Mesenchymal stem cell (in vitro differentiated cells and primary cell): ENCODE measurements at regions not wholly inside any gene's neighbourhood (a gene's known extent, or its start where the extent isn't known, plus 50 kb on each side); places are given as distances from the start of the nearest gene placed in this dataset.

ENCODE experiments used
- DNase-seq: peaks from one replicate; pipeline ENCODE4 v3.0.0-alpha.2; 2013
- H2AFZ ChIP-seq: one replicate; pipeline ENCODE4 v1.6.1; 2013; ENCODE audit warnings: low read depth, mild to moderate bottlenecking, control low read depth, inconsistent platforms, low read length, moderate library complexity
- H2AK5ac ChIP-seq: 2 replicates; pipeline ENCODE4 v1.6.1; 2013; ENCODE audit warnings: low read length, moderate library complexity, mild to moderate bottlenecking, inconsistent platforms; ENCODE audit not compliant: severe bottlenecking
- H2BK120ac ChIP-seq: one replicate; pipeline ENCODE4 v1.6.1; 2013; ENCODE audit warnings: low read depth, mild to moderate bottlenecking, inconsistent platforms, low read length, moderate library complexity
- H2BK12ac ChIP-seq, 2 experiments: one replicate each; pipeline ENCODE4 v1.6.1; 2013; ENCODE audit warnings: inconsistent platforms in 2 of 2, low read length in 2 of 2, mild to moderate bottlenecking in 2 of 2, moderate library complexity in 2 of 2, control low read depth in 1 of 2
- H2BK15ac ChIP-seq: one replicate; pipeline ENCODE4 v1.6.1; 2013; ENCODE audit warnings: mild to moderate bottlenecking, low read depth, inconsistent platforms; ENCODE audit not compliant: poor library complexity, severe bottlenecking
- H2BK5ac ChIP-seq: 2 replicates; pipeline ENCODE4 v1.6.1; 2013; ENCODE audit warnings: low read depth, mild to moderate bottlenecking, low read length, control low read depth, inconsistent platforms; ENCODE audit not compliant: poor library complexity, severe bottlenecking
- H3K14ac ChIP-seq, 2 experiments: one replicate each; pipeline ENCODE4 v1.6.1; 2013; ENCODE audit warnings: inconsistent platforms in 2 of 2, low read length in 2 of 2, control low read depth in 1 of 2, mild to moderate bottlenecking in 1 of 2, moderate library complexity in 1 of 2
- H3K18ac ChIP-seq, 2 experiments: one replicate each; pipeline ENCODE4 v1.6.1; 2013; ENCODE audit warnings: inconsistent platforms in 2 of 2, low read length in 2 of 2, control low read depth in 1 of 2, low read depth in 1 of 2, mild to moderate bottlenecking in 1 of 2
- H3K23ac ChIP-seq, 2 experiments: one replicate each; pipeline ENCODE4 v1.6.1; 2013; ENCODE audit warnings: inconsistent platforms in 2 of 2, low read length in 2 of 2, mild to moderate bottlenecking in 2 of 2, moderate library complexity in 2 of 2, control low read depth in 1 of 2
- H3K27ac ChIP-seq: 2 replicates; pipeline ENCODE4 v1.5.1; 2013; ENCODE audit warnings: mild to moderate bottlenecking, moderate library complexity, low read length, control low read depth, inconsistent platforms; ENCODE audit not compliant: poor library complexity, severe bottlenecking
- H3K27me3 ChIP-seq, 2 experiments: 2 replicates each; pipeline versions ENCODE4 v1.6.1 to v1.7.0; 2013; ENCODE audit warnings: low read length in 2 of 2, mild to moderate bottlenecking in 2 of 2, moderate library complexity in 2 of 2, control low read depth in 1 of 2, inconsistent platforms in 1 of 2; ENCODE audit not compliant: control insufficient read depth in 1 of 2, insufficient read depth in 1 of 2
- H3K36me3 ChIP-seq, 2 experiments: 2 replicates each; pipeline versions ENCODE4 v1.6.1 to v1.7.0; 2013; ENCODE audit warnings: low read length in 2 of 2, control low read depth in 1 of 2, inconsistent platforms in 1 of 2, low read depth in 1 of 2, mild to moderate bottlenecking in 1 of 2; ENCODE audit not compliant: insufficient read depth in 2 of 2, control insufficient read depth in 1 of 2
- H3K4ac ChIP-seq, 2 experiments: one replicate each; pipeline ENCODE4 v1.6.1; 2013; ENCODE audit warnings: inconsistent platforms in 2 of 2, low read length in 2 of 2, mild to moderate bottlenecking in 2 of 2, moderate library complexity in 2 of 2, control low read depth in 1 of 2, low read depth in 1 of 2
- H3K4me1 ChIP-seq: 2 replicates; pipeline ENCODE4 v1.6.1; 2013; ENCODE audit warnings: low read depth, low read length, control low read depth; ENCODE audit not compliant: control insufficient read depth, insufficient read depth
- H3K4me2 ChIP-seq: 2 replicates; pipeline ENCODE4 v1.6.1; 2013; ENCODE audit warnings: low read length, mild to moderate bottlenecking, inconsistent platforms; ENCODE audit not compliant: poor library complexity, severe bottlenecking
- H3K4me3 ChIP-seq, 2 experiments: 2 replicates each; pipeline versions ENCODE4 v1.5.1 to v1.7.0; 2013; ENCODE audit warnings: low read length in 2 of 2, mild to moderate bottlenecking in 2 of 2, control low read depth in 1 of 2, low read depth in 1 of 2; ENCODE audit not compliant: insufficient read depth in 1 of 2
- H3K79me1 ChIP-seq: replicated peaks from 2 replicates; pipeline ENCODE4 v1.6.1; 2013; ENCODE audit warnings: mild to moderate bottlenecking, control low read depth, low read length, inconsistent platforms; ENCODE audit not compliant: poor library complexity, severe bottlenecking
- H3K9ac ChIP-seq: 2 replicates; pipeline ENCODE4 v1.7.0; 2013; ENCODE audit warnings: mild to moderate bottlenecking, low read length, moderate library complexity
- H3K9me3 ChIP-seq: 2 replicates; pipeline ENCODE4 v1.7.0; 2013; ENCODE audit warnings: mild to moderate bottlenecking, low read length; ENCODE audit not compliant: control insufficient read depth
- H4K8ac ChIP-seq: one replicate; pipeline ENCODE4 v1.6.1; 2013; ENCODE audit warnings: inconsistent platforms, mild to moderate bottlenecking, low read length, moderate library complexity
- H4K91ac ChIP-seq: one replicate; pipeline ENCODE4 v1.6.1; 2013; ENCODE audit warnings: mild to moderate bottlenecking, low read length, inconsistent platforms
- WGBS: methylation state at CpG from one replicate; pipeline ENCODE4 v1.1.7; 2013; ENCODE audit warnings: mixed read lengths; 5-methylcytosine and 5-hydroxymethylcytosine counted together

GRCh38 chr2:163347982-163348856 is 387.6 kb downstream of the FIGN start:
- peak overlapping the region; percentile 92 for H3K9ac ChIP-seq
- peak overlapping the region; percentile 95 for H3K27ac ChIP-seq
- H2AFZ ChIP-seq, result peak overlapping the region; percentile 43
- no peaks in the 10 kb centered on the region for H3K79me1 ChIP-seq
- no peak overlapping the region for H3K23ac ChIP-seq
- H2BK120ac ChIP-seq, result peak overlapping the region; percentile 69
- H4K8ac ChIP-seq, result peak overlapping the region; percentile 91
- WGBS, result 1% methylated on average over 35 of the region's 46 CpGs
- H2BK12ac ChIP-seq, result peak overlapping the region; percentile 20 to 79
- peak overlapping the region; percentile 20 for H4K91ac ChIP-seq
- no peaks in the 10 kb centered on the region for H3K36me3 ChIP-seq
- peak overlapping the region; percentile 78 to 85 for H3K18ac ChIP-seq
- H3K4me1 ChIP-seq, result no peaks in the 10 kb centered on the region
- no peaks in the 10 kb centered on the region for H3K27me3 ChIP-seq
- peak overlapping the region; percentile 29 to 76 for H3K4me3 ChIP-seq
- H3K9me3 ChIP-seq, result no peaks in the 10 kb centered on the region
- DNase-seq, result peak; percentile 96
- H3K4me2 ChIP-seq, result peak overlapping the region; percentile 72
- H2BK5ac ChIP-seq, result peak overlapping the region; percentile 67
- no peak overlapping the region for H3K14ac ChIP-seq
- peak overlapping the region; percentile 73 for H2BK15ac ChIP-seq
- peak overlapping the region; percentile 3 to 96 for H3K4ac ChIP-seq
- H2AK5ac ChIP-seq, result peak overlapping the region; percentile 59

GRCh38 chr2:163345795-163346573 is 389.8 kb downstream of the FIGN start:
- H3K4me3 ChIP-seq, result no peak overlapping the region
- H3K9ac ChIP-seq, result peak overlapping the region; percentile 54
- H3K79me1 ChIP-seq, result no peaks in the 10 kb centered on the region
- H3K4me2 ChIP-seq, result no peak overlapping the region
- H3K9me3 ChIP-seq, result no peaks in the 10 kb centered on the region
- no peak overlapping the region for H3K23ac ChIP-seq
- no peaks in the 10 kb centered on the region for H3K36me3 ChIP-seq
- no peaks in the 10 kb centered on the region for H3K27me3 ChIP-seq
- H4K91ac ChIP-seq, result no peak overlapping the region
- no peak overlapping the region for H2AK5ac ChIP-seq
- no peak overlapping the region for H3K18ac ChIP-seq
- WGBS, result 9% methylated on average over 3 of the region's 6 CpGs
- H2BK15ac ChIP-seq, result no peak overlapping the region
- no peak overlapping the region for H4K8ac ChIP-seq
- DNase-seq, result peak; percentile 72
- no peaks in the 10 kb centered on the region for H3K4me1 ChIP-seq
- H2BK5ac ChIP-seq, result peak overlapping the region; percentile 57
- H2BK120ac ChIP-seq, result no peak overlapping the region
- H3K4ac ChIP-seq, result no peak overlapping the region
- H2BK12ac ChIP-seq, result no peak overlapping the region
- no peak overlapping the region for H3K27ac ChIP-seq
- no peak overlapping the region for H3K14ac ChIP-seq
- H2AFZ ChIP-seq, result no peak overlapping the region

- Histone ChIP-seq H3K23ac (no peak overlapping the region), H3K9me3 (no peaks in the 10 kb centered on the region), H2AK5ac (no peak overlapping the region), H3K4me2 (no peak overlapping the region), H3K14ac (no peak overlapping the region), H3K4me3 (no peak overlapping the region), H2BK5ac (no peak overlapping the region), H3K27ac (no peak overlapping the region), H3K9ac (no peak overlapping the region), H3K4me1 (no peaks in the 10 kb centered on the region), H3K4ac (no peak overlapping the region), H2BK120ac (no peak overlapping the region), H4K8ac (no peak overlapping the region), H4K91ac (no peak overlapping the region), H3K18ac (no peak overlapping the region), H3K27me3 (no peaks in the 10 kb centered on the region), H2AFZ (no peak overlapping the region), H2BK12ac (no peak overlapping the region), H2BK15ac (no peak overlapping the region), H3K79me1 (no peaks in the 10 kb centered on the region), H3K36me3 (no peaks in the 10 kb centered on the region)
- no peak for DNase-seq
- 98% methylated on average over 6 of the region's 7 CpGs for WGBS
Measured at GRCh38 chr2:163343316-163343715, 392.5 kb downstream of the FIGN start.

GRCh38 chr2:163341426-163341825 is 394.4 kb downstream of the FIGN start:
- no peak overlapping the region for H3K27ac ChIP-seq
- DNase-seq, result peak; percentile 3
- no peak overlapping the region for H2BK12ac ChIP-seq
- no peak overlapping the region for H2BK5ac ChIP-seq
- no peak overlapping the region for H2AFZ ChIP-seq
- no peak overlapping the region for H2AK5ac ChIP-seq
- H3K23ac ChIP-seq, result no peak overlapping the region
- no peaks in the 10 kb centered on the region for H3K9me3 ChIP-seq
- no peak overlapping the region for H2BK120ac ChIP-seq
- no peak overlapping the region for H3K4me2 ChIP-seq
- no peaks in the 10 kb centered on the region for H3K27me3 ChIP-seq
- no peak overlapping the region for H3K4me3 ChIP-seq
- H3K14ac ChIP-seq, result no peak overlapping the region
- H3K4me1 ChIP-seq, result no peaks in the 10 kb centered on the region
- no peak overlapping the region for H2BK15ac ChIP-seq
- H3K36me3 ChIP-seq, result no peaks in the 10 kb centered on the region
- peak overlapping the region; percentile 23 for H4K8ac ChIP-seq
- WGBS, result 29% methylated on average over 1 of the region's 2 CpGs
- H3K18ac ChIP-seq, result no peak overlapping the region
- H3K4ac ChIP-seq, result no peak overlapping the region
- H4K91ac ChIP-seq, result no peak overlapping the region
- no peaks in the 10 kb centered on the region for H3K79me1 ChIP-seq
- H3K9ac ChIP-seq, result no peak overlapping the region
